ENCODE measurements at regions not wholly inside any gene's neighbourhood (a gene's known extent, or its start where the extent isn't known, plus 50 kb on each side); places are given as distances from the start of the nearest gene placed in this dataset.

DNA sequence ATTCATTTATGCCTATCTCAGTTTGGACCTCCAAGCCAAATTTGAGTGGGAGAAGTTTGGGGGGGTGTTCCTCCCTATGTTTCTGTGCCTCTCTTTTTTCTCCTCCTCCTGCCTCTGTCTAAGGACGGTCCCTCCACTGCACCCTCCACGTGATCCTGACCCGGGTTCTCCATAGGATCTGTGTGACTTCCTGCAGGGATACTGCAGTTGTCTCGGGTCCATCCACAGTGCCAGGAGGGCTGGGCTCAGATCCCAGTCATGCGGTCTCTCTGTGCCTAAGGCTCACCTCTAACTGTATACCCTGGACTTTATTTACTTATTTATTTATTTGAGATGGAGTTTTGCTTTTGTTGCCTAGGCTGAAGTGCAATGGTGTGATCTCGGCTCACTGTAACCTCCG, 1354.5 kb downstream of the BRD1 start:
- Histone ChIP-seq H3K9me3 (replicated peaks in 1 of 11) (0 out of 22 replicates have a peak, but pooled peaks cover 0 to 5% (median 0%) of the 10 kb centered on the region in 11 experiments), H3K27ac (no peak overlapping the region), H3K36me3 (no peaks in the 10 kb centered on the region), H3K4me2 (no peak overlapping the region), H3K9ac (no peak overlapping the region), H3K4me3 (no peak overlapping the region), H4K20me1 (no peaks in the 10 kb centered on the region), H3K27me3 (no peaks in the 10 kb centered on the region), H3K4me1 (no peaks in the 10 kb centered on the region)
- TF ChIP-seq Cebpa-rat (IDR thresholded peaks at IDR 0.05), result no peak

DNA sequence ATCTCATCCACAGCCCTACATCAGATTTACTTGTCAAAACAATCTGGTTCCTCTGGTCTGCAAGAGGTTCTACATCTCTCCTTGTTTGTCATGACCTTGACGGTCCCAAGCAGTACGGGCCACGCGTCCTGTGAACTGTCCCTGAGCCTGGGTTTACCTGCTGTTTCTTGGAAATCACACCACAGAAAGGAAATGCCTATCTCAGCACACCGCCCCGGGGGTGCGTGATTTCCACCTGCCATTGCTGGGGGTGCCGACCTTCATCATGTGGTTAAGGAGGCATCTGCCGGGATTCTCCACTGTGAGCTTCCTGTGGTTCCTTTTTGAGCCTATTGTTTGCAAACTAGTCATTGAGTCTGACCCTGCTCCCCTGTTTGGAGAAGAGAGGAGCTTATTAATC, 1363.4 kb downstream of the BRD1 start:
- Histone ChIP-seq H3K4me2 (no peak overlapping the region), H3K4me3 (no peak overlapping the region)
- TF ChIP-seq Cebpa-rat (IDR thresholded peaks at IDR 0.05), result no peak

DNA sequence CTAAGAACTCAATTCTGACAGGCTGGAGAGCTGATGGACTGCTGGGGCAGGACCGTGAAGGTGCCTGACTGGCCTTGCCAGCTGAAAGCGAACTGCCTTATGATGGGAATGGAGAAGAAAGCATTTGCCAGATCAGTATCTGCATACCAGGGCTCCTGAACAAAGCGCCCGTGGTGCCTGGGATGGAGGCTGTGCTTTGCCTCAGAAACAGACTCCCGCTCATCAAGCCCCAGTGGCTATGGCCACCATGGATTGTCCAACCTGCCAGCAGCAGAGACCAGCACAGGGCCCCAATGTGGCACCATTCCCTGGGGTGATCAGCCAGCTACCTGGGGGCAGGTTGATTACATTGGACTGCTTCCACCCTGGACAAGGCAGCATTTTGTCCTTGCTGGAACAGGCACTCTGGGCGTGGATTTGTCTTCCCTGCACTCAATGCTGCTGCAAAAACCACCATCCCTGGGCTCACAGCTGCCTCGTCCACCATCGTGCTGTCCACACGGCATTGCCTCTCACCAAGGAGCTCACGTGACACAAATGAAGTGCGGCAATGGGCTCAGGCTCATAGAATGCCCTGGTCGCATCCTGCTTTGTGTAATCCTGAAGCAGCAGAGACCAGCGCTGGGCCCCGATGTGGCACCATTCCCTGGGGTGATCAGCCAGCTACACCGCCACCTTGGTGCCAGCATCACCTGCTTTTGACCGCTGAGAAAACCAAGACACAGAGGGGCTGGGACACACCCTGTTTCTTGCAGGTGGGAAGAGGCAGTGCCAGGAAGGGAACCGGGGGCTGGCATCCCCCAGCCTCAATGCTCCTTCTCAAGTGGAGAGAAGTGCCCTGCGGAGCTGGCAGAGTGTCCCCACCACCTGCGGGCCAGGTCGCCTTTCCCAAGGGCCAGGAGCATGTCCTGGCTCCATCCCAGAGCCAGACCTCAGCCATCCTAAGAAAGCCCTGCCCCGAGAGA, 1367.5 kb downstream of the BRD1 start:
- Histone ChIP-seq H3K4me2 (no peak overlapping the region), H4K20me1 (peaks cover 0 to 8% (median 0%) of the 10 kb centered on the region in 11 experiments; a peak in 3 of 22 replicates), H3K4me1 (no peaks in the 10 kb centered on the region), H3K27me3 (peaks cover 0 to under 1% (median 0%) of the 10 kb centered on the region in 11 experiments; a peak in 1 of 22 replicates), H3K27ac (no peak overlapping the region), H3K9ac (no peak overlapping the region), H3K4me3 (no peak overlapping the region), H3K36me3 (no peaks in the 10 kb centered on the region), H3K9me3 (replicated peaks in 1 of 11) (no peaks in the 10 kb centered on the region)
- TF ChIP-seq Cebpa-rat (IDR thresholded peaks at IDR 0.05), result no peak

More for the DNA sequence above, 1363.4 kb downstream of the BRD1 start:
- Histone ChIP-seq H4K20me1 (peaks cover 0 to 8% (median 0%) of the 10 kb centered on the region in 11 experiments; a peak in 2 of 22 replicates), H3K9me3 (replicated peaks in 1 of 11) (no peaks in the 10 kb centered on the region), H3K27me3 (no peaks in the 10 kb centered on the region; a peak in 1 of 22 replicates), H3K27ac (no peak overlapping the region), H3K36me3 (no peaks in the 10 kb centered on the region), H3K4me1 (no peaks in the 10 kb centered on the region), H3K9ac (no peak overlapping the region)

DNA sequence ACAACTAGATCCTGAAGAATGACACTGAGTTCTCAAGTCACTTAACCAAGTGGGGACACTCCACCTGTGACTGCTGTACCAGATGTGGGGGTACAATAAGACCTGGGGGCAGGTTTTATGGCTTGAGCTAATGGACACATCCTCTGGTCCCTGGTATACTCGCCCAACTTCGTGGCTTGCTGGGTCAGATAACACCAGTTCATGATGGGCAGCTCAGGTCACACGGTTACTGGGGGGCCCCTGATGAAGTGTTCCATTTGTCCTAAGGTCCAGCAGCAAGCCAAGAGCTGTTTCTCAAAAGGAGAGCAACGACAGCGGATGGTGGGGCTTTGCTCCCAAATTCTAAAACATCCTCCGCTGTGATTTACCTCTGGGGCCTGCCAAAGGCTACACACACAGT, 1368.4 kb downstream of the BRD1 start:
- H3K4me2 ChIP-seq, result no peak overlapping the region
- H3K27ac ChIP-seq, result no peak overlapping the region
- no peak overlapping the region for H3K9ac ChIP-seq
- no peaks in the 10 kb centered on the region for H3K36me3 ChIP-seq
- peaks cover 0 to 6% (median 0%) of the 10 kb centered on the region in 10 experiments; a peak in 5 of 20 replicates for H3K4me1 ChIP-seq
- H3K4me3 ChIP-seq, result no peak overlapping the region
- H4K20me1 ChIP-seq, result peaks cover 0 to 8% (median 0%) of the 10 kb centered on the region in 11 experiments; a peak in 3 of 22 replicates
- H3K9me3 ChIP-seq (replicated peaks in 1 of 11), result no peaks in the 10 kb centered on the region
- TF ChIP-seq Cebpa-rat (IDR thresholded peaks at IDR 0.05), result no peak
- peaks cover 0 to 8% (median 0%) of the 10 kb centered on the region in 11 experiments; a peak in 4 of 22 replicates for H3K27me3 ChIP-seq

DNA sequence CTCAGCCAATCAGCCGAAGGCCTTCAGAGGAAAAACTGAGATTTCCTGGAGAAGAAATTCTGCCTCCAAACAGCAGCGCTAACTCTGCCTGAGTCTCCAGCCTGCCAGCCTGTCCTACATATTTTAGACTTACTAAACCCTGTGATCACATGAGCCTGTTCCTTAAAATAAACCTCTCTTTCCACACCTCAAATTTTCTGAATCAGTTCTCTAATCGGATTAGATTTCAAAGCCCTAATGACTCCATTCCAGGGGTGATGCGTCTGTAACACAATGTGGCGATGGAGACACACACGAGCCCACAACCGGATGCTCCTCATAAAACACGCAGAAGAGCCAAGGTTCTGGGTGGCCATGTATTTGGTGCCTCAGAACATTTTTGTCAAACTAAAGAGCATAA, 1371.2 kb downstream of the BRD1 start:
- no peak overlapping the region for H3K4me2 ChIP-seq
- no peaks in the 10 kb centered on the region for H3K9me3 ChIP-seq (replicated peaks in 1 of 11)
- peaks cover 10 to 33% (median 22%) of the 10 kb centered on the region in 10 experiments for H3K4me1 ChIP-seq
- no peaks in the 10 kb centered on the region for H3K36me3 ChIP-seq
- peaks cover 17 to 34% (median 23%) of the 10 kb centered on the region in 11 experiments for H3K27me3 ChIP-seq
- no peak for TF ChIP-seq Cebpa-rat (IDR thresholded peaks at IDR 0.05)
- peaks cover 0 to 24% (median 8%) of the 10 kb centered on the region in 11 experiments; a peak in 8 of 22 replicates for H4K20me1 ChIP-seq
- no peak overlapping the region for H3K9ac ChIP-seq
- H3K27ac ChIP-seq, result no peak overlapping the region
- no peak overlapping the region for H3K4me3 ChIP-seq

DNA sequence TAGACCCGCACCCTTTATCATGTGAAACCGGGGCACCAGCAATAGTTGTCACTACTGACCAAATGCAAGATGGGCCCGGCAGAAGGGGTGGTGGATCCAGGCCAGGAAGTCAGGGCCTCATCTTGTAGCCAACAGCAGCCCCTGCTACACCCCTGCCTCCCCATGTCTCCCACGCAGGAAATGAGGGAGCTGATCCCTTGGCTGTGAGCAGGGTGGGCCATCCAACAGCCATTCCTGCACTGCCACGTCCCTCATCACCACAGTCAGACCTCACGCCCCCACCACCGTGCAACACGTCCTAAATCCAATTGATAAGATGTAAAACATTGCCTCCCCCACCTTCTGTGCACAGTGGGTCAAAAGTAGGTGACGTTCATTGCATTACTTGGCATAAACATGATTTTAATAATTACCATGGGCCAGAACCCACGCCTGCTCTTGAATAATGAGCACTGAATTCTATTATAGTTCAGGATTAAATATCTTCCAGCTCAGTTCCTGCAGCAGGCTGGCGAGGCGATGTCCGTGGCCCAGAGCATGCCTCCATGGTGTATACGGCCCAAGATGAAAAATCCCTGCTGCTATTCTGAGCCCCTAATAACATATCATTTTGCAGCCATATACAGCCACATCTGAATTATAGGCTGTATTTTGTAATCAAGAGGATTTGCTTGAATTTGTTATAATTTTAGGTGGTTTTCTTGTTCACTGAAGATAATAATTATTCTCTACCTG, 1373.8 kb downstream of the BRD1 start:
- no peak for TF ChIP-seq Cebpa-rat (IDR thresholded peaks at IDR 0.05)
- peak overlapping the region in 6 of 11 experiments; percentile 23 to 78 (median 68); a peak in 8 of 22 replicates for H3K4me2 ChIP-seq
- no peak overlapping the region for H3K27ac ChIP-seq
- peaks cover 0 to 4% (median 0%) of the 10 kb centered on the region in 11 experiments; a peak in 6 of 22 replicates for H3K9me3 ChIP-seq (replicated peaks in 1 of 11)
- no peaks in the 10 kb centered on the region for H3K36me3 ChIP-seq
- H4K20me1 ChIP-seq, result peaks cover 0 to 32% (median 16%) of the 10 kb centered on the region in 11 experiments; a peak in 13 of 22 replicates
- H3K4me1 ChIP-seq, result peaks cover 27 to 54% (median 42%) of the 10 kb centered on the region in 10 experiments
- peaks cover 41 to 59% (median 48%) of the 10 kb centered on the region in 11 experiments for H3K27me3 ChIP-seq
- H3K4me3 ChIP-seq, result no peak overlapping the region
- H3K9ac ChIP-seq, result no peak overlapping the region

DNA sequence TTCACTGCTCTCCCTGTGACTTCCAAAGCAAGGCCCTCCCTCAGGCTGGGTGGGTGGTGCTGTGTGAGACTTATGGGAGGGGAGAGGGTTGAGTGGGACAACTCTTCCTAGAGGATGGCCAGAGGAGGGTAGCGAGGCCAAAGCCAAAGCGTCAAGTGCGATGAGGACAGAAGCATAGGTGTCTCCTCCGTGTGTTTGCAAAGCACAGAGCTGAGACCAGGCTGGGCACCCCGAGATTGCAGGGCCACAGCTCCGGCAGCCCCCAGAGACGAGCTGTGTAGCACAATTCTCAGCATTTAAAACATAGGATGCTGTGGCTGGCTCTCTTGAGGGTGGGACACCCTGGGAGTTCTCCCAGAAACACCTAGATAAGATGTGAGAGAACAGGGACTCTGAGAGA, 1374.5 kb downstream of the BRD1 start:
- Histone ChIP-seq H3K4me1 (peaks cover 27 to 59% (median 46%) of the 10 kb centered on the region in 10 experiments), H3K27me3 (peaks cover 48 to 67% (median 56%) of the 10 kb centered on the region in 11 experiments), H3K9me3 (replicated peaks in 1 of 11) (peaks cover 3 to 11% (median 7%) of the 10 kb centered on the region in 11 experiments; a peak in 19 of 22 replicates), H3K27ac (no peak overlapping the region), H3K36me3 (no peaks in the 10 kb centered on the region), H3K4me3 (no peak overlapping the region), H4K20me1 (peaks cover 0 to 36% (median 16%) of the 10 kb centered on the region in 11 experiments; a peak in 13 of 22 replicates), H3K4me2 (peak overlapping the region in 9 of 11 experiments; percentile 41 to 78 (median 68); a peak in 17 of 22 replicates), H3K9ac (no peak overlapping the region)
- no peak for TF ChIP-seq Cebpa-rat (IDR thresholded peaks at IDR 0.05)

DNA sequence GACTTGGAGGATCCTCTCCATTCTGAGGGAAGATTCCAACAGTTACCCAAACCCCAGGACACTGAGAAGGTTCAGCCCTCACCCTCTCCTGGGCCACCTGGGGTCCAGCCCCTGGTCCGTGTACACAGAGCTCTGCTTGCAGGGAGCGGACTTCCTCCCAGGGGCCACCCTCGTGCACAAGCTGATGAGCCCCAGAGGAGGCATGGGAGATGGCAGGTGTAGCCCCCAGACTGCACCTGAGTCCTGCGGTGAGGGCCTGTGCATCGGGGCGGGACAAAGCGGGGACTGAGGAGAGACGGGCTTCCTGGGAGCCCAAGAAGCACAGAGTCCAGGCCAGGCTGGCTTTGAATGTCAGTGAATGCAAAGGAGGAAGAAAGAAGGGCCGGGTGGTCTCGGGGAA, 1374.9 kb downstream of the BRD1 start:
- Histone ChIP-seq H3K4me2 (peak overlapping the region; percentile 30 to 78 (median 67); a peak in 18 of 22 replicates), H3K4me1 (peaks cover 27 to 59% (median 46%) of the 10 kb centered on the region in 10 experiments), H3K36me3 (no peaks in the 10 kb centered on the region), H3K9ac (no peak overlapping the region), H3K4me3 (no peak overlapping the region), H3K27me3 (peaks cover 52 to 71% (median 60%) of the 10 kb centered on the region in 11 experiments), H3K9me3 (replicated peaks in 1 of 11) (peaks cover 7 to 15% (median 11%) of the 10 kb centered on the region in 11 experiments; a peak in 19 of 22 replicates), H3K27ac (no peak overlapping the region), H4K20me1 (peaks cover 0 to 36% (median 16%) of the 10 kb centered on the region in 11 experiments; a peak in 13 of 22 replicates)
- no peak for TF ChIP-seq Cebpa-rat (IDR thresholded peaks at IDR 0.05)
